Omental fat pad (tissue), 3 donors: ENCODE measurements at regions not wholly inside any gene's neighbourhood (a gene's known extent, or its start where the extent isn't known, plus 50 kb on each side); places are given as distances from the start of the nearest gene placed in this dataset.

ENCODE experiments used
- ATAC-seq: fragments of 150-250 bp; one replicate; pipeline ENCODE4 v1.9.1; 2016; ENCODE audit warnings: mild to moderate bottlenecking, moderate library complexity; ENCODE audit not compliant: low FRiP score
- DNase-seq: peaks from one replicate; pipeline ENCODE4 v3.0.0-alpha.2; 2019; ENCODE audit warnings: low spot score
- TF ChIP-seq, protein P1 (sequence below), 3 donors: fragments of 450-650 bp; IDR thresholded peaks; one replicate each; pipeline ENCODE4 v1.5.1; 2016 to 2017; ENCODE audit warnings: antibody characterized with exemption in 3 of 3, mild to moderate bottlenecking in 3 of 3, moderate library complexity in 2 of 3

DNA sequence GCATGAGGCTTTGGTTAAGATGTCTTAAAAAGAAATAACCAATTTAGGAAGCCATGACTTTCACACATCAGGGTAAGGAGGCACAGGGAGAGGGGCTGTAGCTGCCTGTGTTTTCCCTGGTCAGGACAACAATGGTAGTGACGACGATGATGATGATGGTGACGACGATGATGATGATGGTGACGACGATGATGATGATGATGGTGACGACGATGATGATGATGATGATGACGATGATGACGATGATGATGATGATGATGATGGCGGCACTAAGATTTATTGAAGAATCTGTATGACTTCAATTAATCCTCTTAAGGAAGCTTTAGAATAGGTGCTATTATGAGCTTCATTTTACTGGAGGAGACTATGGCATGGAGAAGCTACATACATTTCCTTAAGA lies 284.1 kb upstream of the TNRC6C start:
- TF ChIP-seq, protein P1, sequence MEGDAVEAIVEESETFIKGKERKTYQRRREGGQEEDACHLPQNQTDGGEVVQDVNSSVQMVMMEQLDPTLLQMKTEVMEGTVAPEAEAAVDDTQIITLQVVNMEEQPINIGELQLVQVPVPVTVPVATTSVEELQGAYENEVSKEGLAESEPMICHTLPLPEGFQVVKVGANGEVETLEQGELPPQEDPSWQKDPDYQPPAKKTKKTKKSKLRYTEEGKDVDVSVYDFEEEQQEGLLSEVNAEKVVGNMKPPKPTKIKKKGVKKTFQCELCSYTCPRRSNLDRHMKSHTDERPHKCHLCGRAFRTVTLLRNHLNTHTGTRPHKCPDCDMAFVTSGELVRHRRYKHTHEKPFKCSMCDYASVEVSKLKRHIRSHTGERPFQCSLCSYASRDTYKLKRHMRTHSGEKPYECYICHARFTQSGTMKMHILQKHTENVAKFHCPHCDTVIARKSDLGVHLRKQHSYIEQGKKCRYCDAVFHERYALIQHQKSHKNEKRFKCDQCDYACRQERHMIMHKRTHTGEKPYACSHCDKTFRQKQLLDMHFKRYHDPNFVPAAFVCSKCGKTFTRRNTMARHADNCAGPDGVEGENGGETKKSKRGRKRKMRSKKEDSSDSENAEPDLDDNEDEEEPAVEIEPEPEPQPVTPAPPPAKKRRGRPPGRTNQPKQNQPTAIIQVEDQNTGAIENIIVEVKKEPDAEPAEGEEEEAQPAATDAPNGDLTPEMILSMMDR (IDR thresholded peaks at IDR 0.05) = no peak

DNA sequence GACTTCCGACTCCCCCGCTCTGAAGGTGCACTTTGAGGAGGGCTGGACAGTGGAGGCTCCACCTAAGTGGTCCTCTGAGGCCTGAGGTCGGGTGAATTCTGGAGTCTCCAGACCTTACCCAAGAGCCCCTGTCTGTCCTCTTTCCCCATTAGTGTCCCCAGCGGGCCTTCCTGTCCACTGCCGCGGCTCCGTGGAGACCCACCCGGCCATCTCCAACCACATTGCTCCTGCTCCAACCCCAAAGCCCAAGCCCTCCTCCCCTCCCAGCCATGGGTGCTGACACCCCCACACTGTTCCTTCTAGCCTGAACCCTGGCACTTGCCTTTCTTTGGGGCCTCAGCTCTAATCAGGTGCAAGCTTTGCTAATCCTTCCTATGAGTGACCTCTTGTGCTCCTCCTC lies 283.1 kb upstream of the TNRC6C start:
- TF ChIP-seq, protein P1 (IDR thresholded peaks at IDR 0.05) = no peak
- no peak for DNase-seq
- no peak for ATAC-seq

More for the DNA sequence above, 284.1 kb upstream of the TNRC6C start:
- DNase-seq (no peak), ATAC-seq (no peak)

DNA sequence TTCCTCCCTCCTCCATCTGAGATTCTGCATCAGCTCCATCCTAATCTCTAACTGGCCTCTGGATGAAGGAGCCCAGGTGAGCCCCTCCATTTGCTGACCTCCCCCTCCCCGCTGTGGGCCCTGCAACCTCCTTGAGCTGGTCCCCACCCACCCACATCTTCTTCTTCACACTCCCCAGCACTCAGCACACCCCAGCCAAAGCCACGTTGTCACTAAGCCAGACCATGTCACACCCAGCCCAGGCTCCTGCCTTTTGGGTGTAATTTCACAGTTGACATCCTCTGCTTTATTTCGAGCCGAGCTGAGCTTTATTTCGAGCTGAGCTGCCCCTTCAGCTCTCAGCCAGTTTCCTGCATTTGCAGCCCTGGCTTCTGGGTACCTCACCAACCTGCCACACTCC lies 282.7 kb upstream of the TNRC6C start:
- ATAC-seq (peak; percentile 43), DNase-seq (no peak)
- TF ChIP-seq, protein P1 (IDR thresholded peaks at IDR 0.05) = no peak

DNA sequence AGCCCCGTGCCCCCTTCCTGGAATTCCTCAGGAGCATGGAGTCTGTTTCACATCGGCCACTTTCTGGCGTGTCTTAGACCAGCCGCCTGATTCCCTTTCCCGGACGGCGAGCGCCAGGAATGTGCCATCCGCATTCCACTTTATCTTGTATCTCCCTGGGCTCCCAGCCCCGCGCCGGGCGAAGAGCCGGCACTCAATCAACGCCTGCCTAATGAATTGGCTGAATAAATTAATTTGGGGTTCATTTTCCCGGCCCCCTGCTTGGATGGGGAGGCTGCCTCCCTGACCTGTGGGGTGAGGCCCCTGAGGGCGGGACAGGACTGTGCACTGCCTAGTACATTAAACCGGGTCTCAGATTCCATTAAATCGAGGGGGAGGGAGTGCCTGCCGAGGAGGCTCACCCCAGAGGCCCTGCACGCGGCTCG lies 282.3 kb upstream of the TNRC6C start:
- DNase-seq = no peak
- ATAC-seq = peak; percentile 53
- TF ChIP-seq, protein P1 (IDR thresholded peaks at IDR 0.05) = no peak

DNA sequence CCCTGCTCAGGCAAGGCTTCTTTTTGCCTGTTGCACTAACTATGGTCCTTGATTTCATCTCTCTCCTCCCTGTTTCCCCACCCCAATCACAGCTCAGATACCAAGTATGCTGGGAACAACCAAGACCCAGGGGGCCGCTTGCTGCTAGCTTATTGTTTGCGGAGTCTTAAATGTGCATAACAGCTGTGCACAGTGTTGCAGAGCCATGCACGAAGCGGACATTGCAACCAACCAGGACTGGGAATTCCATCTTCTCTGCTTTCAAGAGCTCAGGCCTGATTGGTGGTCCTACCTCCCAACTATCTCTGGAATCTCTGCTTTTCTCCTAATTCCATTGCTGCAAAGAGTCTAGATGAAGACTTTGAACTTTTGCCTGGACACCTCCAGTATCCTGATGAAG lies 281.3 kb upstream of the TNRC6C start:
- DNase-seq = no peak
- ATAC-seq = no peak
- TF ChIP-seq, protein P1 (IDR thresholded peaks at IDR 0.05) = no peak

DNA sequence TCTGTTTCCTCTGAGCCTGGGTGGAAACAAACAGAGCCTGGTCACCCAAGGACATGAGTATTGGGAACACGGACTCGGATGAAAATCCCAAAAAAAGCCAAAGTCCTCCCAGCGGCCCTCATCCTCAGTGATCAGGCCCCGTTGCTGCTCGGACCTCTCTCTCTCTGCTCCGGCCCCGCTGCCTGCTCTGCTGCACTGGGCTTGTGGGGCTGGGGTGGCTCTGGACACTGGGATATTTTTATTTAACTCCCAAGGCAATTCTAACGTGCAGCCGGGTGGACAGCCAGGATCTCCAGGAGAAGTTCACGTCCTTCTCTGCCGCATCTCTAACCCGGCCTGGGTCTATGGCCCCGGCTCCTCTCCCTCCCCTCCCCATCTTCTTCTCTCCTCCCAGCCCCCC lies 280.9 kb upstream of the TNRC6C start:
- ATAC-seq (no peak), DNase-seq (no peak)
- TF ChIP-seq, protein P1 (IDR thresholded peaks at IDR 0.05) = no peak

DNA sequence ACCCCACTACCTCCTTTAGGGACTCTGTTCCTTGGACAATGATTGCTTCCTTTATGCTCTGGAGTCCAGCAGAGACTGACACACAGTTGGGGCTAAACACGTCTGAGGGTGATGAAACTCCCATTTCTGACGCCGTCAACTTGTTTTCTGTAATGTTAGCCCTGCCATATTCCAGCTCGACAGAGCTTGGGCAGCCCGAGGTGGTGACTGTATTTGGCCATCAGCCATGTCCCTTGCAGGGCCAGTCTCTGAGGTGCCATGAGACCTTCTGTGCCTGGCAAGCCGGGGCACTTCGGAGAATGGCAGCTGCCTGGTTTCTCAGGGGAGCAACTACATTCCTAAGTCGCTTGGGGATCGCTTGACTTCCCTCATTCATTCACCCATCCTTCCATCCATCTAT lies 278.9 kb upstream of the TNRC6C start:
- DNase-seq (no peak), ATAC-seq (no peak)
- TF ChIP-seq, protein P1 (IDR thresholded peaks at IDR 0.05) = no peak
